NOMO-1 treated with dmso at 0.1 percent for 144 hours (cell line): ENCODE measurements at regions not wholly inside any gene's neighbourhood (a gene's known extent, or its start where the extent isn't known, plus 50 kb on each side); places are given as distances from the start of the nearest gene placed in this dataset.
"Not testable (repeated sequence)": the region's sequence is repeated elsewhere in the genome, so short reads cannot be mapped to it uniquely, and the experiment has no call there.

Experiments used
- DNase-seq: peaks from one replicate; lab custom pipeline; 2025; ENCODE audit not compliant: unreplicated experiment; lab: John Stamatoyannopoulos, UW

- DNase-seq: no peak
Observed at GRCh38 chr20:26218301-26218700, 521.6 kb upstream of the ZNF337 start.

GRCh38 chr20:26216025-26216424 lies 519.4 kb upstream of the ZNF337 start:
- DNase-seq: no peak

GRCh38 chr20:26214991-26215390 lies 518.3 kb upstream of the ZNF337 start:
- no peak for DNase-seq

GRCh38 chr20:26209171-26209941 lies 512.7 kb upstream of the ZNF337 start:
- DNase-seq: no peak

- DNase-seq: no peak
Observed at GRCh38 chr20:26208296-26209091, 511.8 kb upstream of the ZNF337 start.

- not testable (repeated sequence) for DNase-seq
Observed at GRCh38 chr20:26207967-26208295, 511.3 kb upstream of the ZNF337 start.

GRCh38 chr20:26207237-26207966 lies 510.7 kb upstream of the ZNF337 start:
- DNase-seq: no peak

GRCh38 chr20:26205350-26205749 lies 508.7 kb upstream of the ZNF337 start:
- DNase-seq: no peak

GRCh38 chr20:26201026-26201425 lies 504.4 kb upstream of the ZNF337 start:
- DNase-seq: not testable (repeated sequence)

- not testable (repeated sequence) for DNase-seq
Observed at GRCh38 chr20:26187329-26187728, 490.7 kb upstream of the ZNF337 start.

- DNase-seq: not testable (repeated sequence)
Observed at GRCh38 chr20:26183720-26184119, 487.1 kb upstream of the ZNF337 start.

GRCh38 chr20:26181364-26181763 lies 484.7 kb upstream of the ZNF337 start:
- not testable (repeated sequence) for DNase-seq

GRCh38 chr20:26171875-26172274 lies 475.2 kb upstream of the ZNF337 start:
- not testable (repeated sequence) for DNase-seq

- DNase-seq: no peak
Observed at GRCh38 chr20:26169506-26169905, 472.9 kb upstream of the ZNF337 start.

- DNase-seq: no peak
Observed at GRCh38 chr20:26167499-26167898, 470.8 kb upstream of the ZNF337 start.

- no peak for DNase-seq
Observed at GRCh38 chr20:26163890-26164289, 467.2 kb upstream of the ZNF337 start.

- DNase-seq: not testable (repeated sequence)
Observed at GRCh38 chr20:26163151-26163550, 466.5 kb upstream of the ZNF337 start.

GRCh38 chr20:26161741-26162140 lies 465.1 kb upstream of the ZNF337 start:
- not testable (repeated sequence) for DNase-seq

GRCh38 chr20:26160916-26161315 lies 464.3 kb upstream of the ZNF337 start:
- not testable (repeated sequence) for DNase-seq

- no peak for DNase-seq
Observed at GRCh38 chr20:26154224-26154623, 457.6 kb upstream of the ZNF337 start.

GRCh38 chr20:26135325-26136110 lies 438.9 kb upstream of the ZNF337 start:
- no peak for DNase-seq
